PC-3 (cell line): ENCODE measurements at regions not wholly inside any gene's neighbourhood (a gene's known extent, or its start where the extent isn't known, plus 50 kb on each side); places are given as distances from the start of the nearest gene placed in this dataset.
"Not testable (repeated sequence)": the region's sequence is repeated elsewhere in the genome, so short reads cannot be mapped to it uniquely, and the experiment has no call there.

Experiments used
- ATAC-seq: fragments of 200-7000 bp; cut with Tn5 transposase; 2 replicates; pipeline ENCODE4 v1.9.1; 2020; ENCODE audit warnings: mild to moderate bottlenecking, moderate library complexity
- BruUV-seq: library from RNA; stranded (reverse); fragments of 400-500 nt; replicated peaks from 2 replicates; lab custom pipeline; 2021; lab: Mats Ljungman, UMichigan
- CTCF ChIA-PET: fragments of 300-600 bp; sonication (Branson Sonifier 250); formaldehyde crosslinking; loops from one replicate; lab custom pipeline; 2022; ENCODE audit warnings: antibody characterized with exemption; lab: Charles Lee
- POLR2A ChIA-PET: fragments of 300-600 bp; sonication (Branson Sonifier 250); formaldehyde crosslinking; loops from one replicate; lab custom pipeline; 2022; ENCODE audit warnings: antibody characterized with exemption; ENCODE audit not compliant: unreplicated experiment; lab: Charles Lee
- DNase-seq: peaks from one replicate; pipeline ENCODE4 v3.0.0-alpha.2; 2015
- H2AFZ ChIP-seq: fragments of 300-600 bp; sonication (generic); 2 replicates; pipeline ENCODE4 v1.6.0; 2016; ENCODE audit warnings: antibody characterized with exemption, low read length
- H3F3A ChIP-seq: fragments of 300-600 bp; sonication (generic); one replicate; pipeline ENCODE4 v1.6.0; 2017; ENCODE audit warnings: antibody characterized with exemption, low read length, control low read depth, mild to moderate bottlenecking; ENCODE audit not compliant: unreplicated experiment
- H3K27ac ChIP-seq: fragments of 300-600 bp; sonication (generic); 2 replicates; pipeline ENCODE4 v1.5.1; 2016; ENCODE audit warnings: mild to moderate bottlenecking, low read length
- H3K27me3 ChIP-seq: fragments of 300-600 bp; sonication (generic); 2 replicates; pipeline ENCODE4 v1.6.1; 2016; ENCODE audit warnings: low read length, mixed read lengths
- H3K36me3 ChIP-seq: fragments of 300-600 bp; sonication (generic); 2 replicates; pipeline ENCODE4 v1.6.1; 2016; ENCODE audit warnings: low read depth, mixed run types, low read length, mixed read lengths
- H3K4me1 ChIP-seq: fragments of 300-600 bp; sonication (generic); 2 replicates; pipeline ENCODE4 v1.5.1; 2016; ENCODE audit warnings: low read length; ENCODE audit not compliant: insufficient read depth
- H3K4me2 ChIP-seq: fragments of 300-600 bp; sonication (generic); 2 replicates; pipeline ENCODE4 v1.6.0; 2016; ENCODE audit warnings: low read length
- H3K4me3 ChIP-seq: fragments of 300-600 bp; sonication (generic); 2 replicates; pipeline ENCODE4 v1.5.1; 2016; ENCODE audit warnings: mild to moderate bottlenecking, low read length, mixed read lengths
- H3K79me2 ChIP-seq: fragments of 300-600 bp; sonication (generic); 2 replicates; pipeline ENCODE4 v1.6.1; 2017; ENCODE audit warnings: low read length, mixed read lengths
- H3K9ac ChIP-seq: fragments of 300-600 bp; sonication (generic); 2 replicates; pipeline ENCODE4 v1.6.0; 2016; ENCODE audit warnings: mild to moderate bottlenecking, low read length
- H3K9me2 ChIP-seq: fragments of 300-600 bp; sonication (generic); replicated peaks from 2 replicates; pipeline ENCODE4 v1.6.1; 2016; ENCODE audit warnings: mixed run types, low read length, mixed read lengths
- H3K9me3 ChIP-seq: fragments of 300-600 bp; sonication (generic); 2 replicates; pipeline ENCODE4 v1.6.1; 2016; ENCODE audit warnings: low read length, mixed read lengths
- H4K20me1 ChIP-seq: fragments of 300-600 bp; sonication (generic); 2 replicates; pipeline ENCODE4 v1.6.1; 2016; ENCODE audit warnings: low read length, mixed read lengths
- CTCF ChIP-seq: fragments of 300-600 bp; sonication (generic); conservative IDR thresholded peaks from 2 replicates; pipeline ENCODE4 v1.5.1; 2017; ENCODE audit warnings: antibody characterized with exemption, low read depth, mild to moderate bottlenecking, low read length
- EZH2 ChIP-seq: fragments of 300-600 bp; sonication (generic); IDR thresholded peaks from one replicate; pipeline ENCODE4 v1.6.1; 2017; ENCODE audit warnings: antibody characterized with exemption, mild to moderate bottlenecking, low read length; ENCODE audit not compliant: unreplicated experiment
- EZH2phosphoT487 ChIP-seq: fragments of 300-600 bp; sonication (generic); IDR thresholded peaks from 2 replicates; pipeline ENCODE4 v1.6.1; 2018; ENCODE audit warnings: mild to moderate bottlenecking, antibody characterized with exemption, low read length, borderline replicate concordance
- intact Hi-C: fragments of 100-400 bp; cut with micrococcal nuclease; formaldehyde crosslinking; loops from 2 replicates; pipeline ENCODE4 v1.9.0; 2023

DNA sequence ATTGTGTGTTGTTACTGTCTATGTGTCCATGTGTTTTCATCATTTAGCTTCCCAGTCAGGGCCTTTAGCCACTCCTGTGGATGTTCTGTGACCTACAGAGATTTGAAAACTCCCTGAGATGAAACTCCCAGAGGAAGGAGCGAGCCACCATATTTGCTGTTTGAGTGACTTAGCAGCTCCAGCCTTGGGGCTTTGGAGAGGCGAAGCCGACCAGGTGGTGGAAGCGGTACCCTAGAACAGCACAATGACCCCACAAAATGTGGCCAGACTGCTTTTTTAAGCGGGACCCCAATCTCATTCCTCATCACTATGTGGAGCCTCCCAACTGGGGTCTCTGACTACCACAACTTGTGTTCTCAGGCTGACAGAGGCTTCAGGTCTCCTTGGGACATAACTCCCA lies 323.9 kb upstream of the KCND2 start:
- Histone ChIP-seq H3K27me3 (no peaks in the 10 kb centered on the region), H3K9ac (no peak overlapping the region), H3K4me2 (no peak overlapping the region), H3K9me3 (no peaks in the 10 kb centered on the region), H3K27ac (no peak overlapping the region), H3K4me3 (no peak overlapping the region), H2AFZ (no peak overlapping the region), H4K20me1 (no peaks in the 10 kb centered on the region), H3F3A (no peaks in the 10 kb centered on the region), H3K4me1 (no peaks in the 10 kb centered on the region), H3K79me2 (no peaks in the 10 kb centered on the region), H3K9me2 (no peaks in the 10 kb centered on the region), H3K36me3 (no peaks in the 10 kb centered on the region)
- intact Hi-C loops = no loop called here
- DNase-seq = no peak
- ChIA-PET POLR2A (no interaction called here), CTCF (no interaction called here)
- no TSS peak for BruUV-seq
- ATAC-seq = no peak
- no peak for TF ChIP-seq EZH2phosphoT487
- TF ChIP-seq CTCF = no peak
- no peak for TF ChIP-seq EZH2

GRCh38 chr7:119950390-119951041 lies 322.5 kb upstream of the KCND2 start:
- DNase-seq, H3K9ac ChIP-seq, H3K4me1 ChIP-seq, H3K36me3 ChIP-seq, H3K4me3 ChIP-seq, CTCF ChIA-PET, H2AFZ ChIP-seq, intact Hi-C loops, H3K4me2 ChIP-seq, H4K20me1 ChIP-seq, H3F3A ChIP-seq, H3K79me2 ChIP-seq, POLR2A ChIA-PET, H3K9me2 ChIP-seq, BruUV-seq, H3K27ac ChIP-seq, H3K9me3 ChIP-seq, ATAC-seq, H3K27me3 ChIP-seq: not testable (repeated sequence)

DNA sequence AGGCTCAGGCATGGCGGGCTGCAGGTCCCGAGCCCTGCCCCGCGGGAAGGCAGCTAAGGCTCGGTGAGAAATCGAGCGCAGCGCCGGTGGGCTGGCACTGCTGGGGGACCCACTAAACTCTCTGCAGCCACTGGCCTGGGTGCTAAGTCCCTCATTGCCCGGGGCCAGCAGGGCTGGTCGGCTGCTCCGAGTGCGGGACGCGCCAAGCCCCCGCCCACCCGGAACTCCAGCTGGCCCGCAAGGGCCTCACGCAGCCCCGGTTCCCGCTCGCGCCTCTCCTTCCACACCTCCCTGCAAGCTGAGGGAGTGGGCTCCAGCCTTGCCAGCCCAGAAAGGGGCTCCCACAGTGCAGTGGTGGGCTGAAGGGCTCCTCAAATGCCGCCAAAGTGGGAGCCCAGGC lies 321.4 kb upstream of the KCND2 start:
- H3K27ac ChIP-seq, H3K4me1 ChIP-seq, ATAC-seq, H3K4me3 ChIP-seq, H4K20me1 ChIP-seq, BruUV-seq, H3K9me3 ChIP-seq, H3K4me2 ChIP-seq, H3K36me3 ChIP-seq, H3F3A ChIP-seq, H3K79me2 ChIP-seq, H3K27me3 ChIP-seq, CTCF ChIA-PET, H3K9me2 ChIP-seq, H2AFZ ChIP-seq, H3K9ac ChIP-seq, intact Hi-C loops, DNase-seq, POLR2A ChIA-PET: not testable (repeated sequence)

- DNase-seq (no peak), ATAC-seq (no peak)
- intact Hi-C loops = no loop called here
- H3F3A ChIP-seq = no peaks in the 10 kb centered on the region
- no peak overlapping the region for H3K4me3 ChIP-seq
- no TSS peak for BruUV-seq
- H3K79me2 ChIP-seq = no peaks in the 10 kb centered on the region
- H3K4me1 ChIP-seq = peaks cover 24% of the 10 kb centered on the region
- H3K4me2 ChIP-seq = no peak overlapping the region
- TF ChIP-seq EZH2phosphoT487 (no peak), EZH2 (no peak), CTCF (no peak)
- H4K20me1 ChIP-seq = no peaks in the 10 kb centered on the region
- no peaks in the 10 kb centered on the region for H3K9me2 ChIP-seq
- no peaks in the 10 kb centered on the region for H3K36me3 ChIP-seq
- H3K27me3 ChIP-seq = no peaks in the 10 kb centered on the region
- CTCF ChIA-PET = no interaction called here
- no peak overlapping the region for H3K9ac ChIP-seq
- no peaks in the 10 kb centered on the region for H3K9me3 ChIP-seq
- H3K27ac ChIP-seq = no peak overlapping the region
- POLR2A ChIA-PET = no interaction called here
- no peak overlapping the region for H2AFZ ChIP-seq
Measured at GRCh38 chr7:119957335-119957734, 315.6 kb upstream of the KCND2 start.
